ENCODE measurements at regions not wholly inside any gene's neighbourhood (a gene's known extent, or its start where the extent isn't known, plus 50 kb on each side); places are given as distances from the start of the nearest gene placed in this dataset.

- peaks cover 3% of the 10 kb centered on the region; the same call in 1 of the 2 replicates for H3F3A ChIP-seq (ENCODE audit: insufficient read depth, low read length)
- H3K36me3 ChIP-seq (replicated peaks; ENCODE audit: insufficient read depth, low read length): no peaks in the 10 kb centered on the region
- H3K4me1 ChIP-seq (ENCODE audit: low read length): peaks cover 28% of the 10 kb centered on the region
- no peak overlapping the region for H3K27ac ChIP-seq (ENCODE audit: low read length)
- no peak overlapping the region for H3K9ac ChIP-seq (ENCODE audit: low read length)
- H3K27me3 ChIP-seq (replicated peaks; ENCODE audit: insufficient read depth, low read length): no peaks in the 10 kb centered on the region
- no peaks in the 10 kb centered on the region for H3K9me3 ChIP-seq (replicated peaks; ENCODE audit: insufficient read depth, low read length)
- no peak overlapping the region for H2AFZ ChIP-seq (ENCODE audit: low read length)
- H3K9me2 ChIP-seq (replicated peaks; ENCODE audit: insufficient read depth, low read length): no peaks in the 10 kb centered on the region
- no peak overlapping the region for H3K4me3 ChIP-seq (ENCODE audit: low read length)
- H3K4me2 ChIP-seq (ENCODE audit: low read depth, low read length): no peak overlapping the region
- no peak for TF ChIP-seq CTCF (IDR thresholded peaks at IDR 0.05; ENCODE audit: low read length)
- no peak for TF ChIP-seq EZH2 (optimal IDR thresholded peaks at IDR 0.05; ENCODE audit: low read depth, low read length)
- TF ChIP-seq EZH2phosphoT487 (IDR thresholded peaks at IDR 0.05; ENCODE audit: low read length): no peak
- DNase-seq: no peak
- H3K79me2 ChIP-seq (ENCODE audit: low read length): no peaks in the 10 kb centered on the region
- no peaks in the 10 kb centered on the region for H4K20me1 ChIP-seq (ENCODE audit: insufficient read depth, low read length)
Measured at GRCh38 chr21:35854281-35854680, 206.0 kb downstream of the SETD4 start.

- DNase-seq: no peak
- Histone ChIP-seq H3K36me3 (replicated peaks; ENCODE audit: insufficient read depth, low read length) (no peaks in the 10 kb centered on the region), H3K9me3 (replicated peaks; ENCODE audit: insufficient read depth, low read length) (no peaks in the 10 kb centered on the region), H3K9me2 (replicated peaks; ENCODE audit: insufficient read depth, low read length) (no peaks in the 10 kb centered on the region), H3K27me3 (replicated peaks; ENCODE audit: insufficient read depth, low read length) (no peaks in the 10 kb centered on the region), H3K4me3 (ENCODE audit: low read length) (no peak overlapping the region), H3K4me2 (ENCODE audit: low read depth, low read length) (no peak overlapping the region), H2AFZ (ENCODE audit: low read length) (no peak overlapping the region), H3F3A (ENCODE audit: insufficient read depth, low read length) (peaks cover 3% of the 10 kb centered on the region; the same call in 1 of the 2 replicates), H3K27ac (ENCODE audit: low read length) (no peak overlapping the region), H3K9ac (ENCODE audit: low read length) (no peak overlapping the region), H3K79me2 (ENCODE audit: low read length) (no peaks in the 10 kb centered on the region), H4K20me1 (ENCODE audit: insufficient read depth, low read length) (no peaks in the 10 kb centered on the region), H3K4me1 (ENCODE audit: low read length) (peaks cover 28% of the 10 kb centered on the region)
- TF ChIP-seq EZH2 (optimal IDR thresholded peaks at IDR 0.05; ENCODE audit: low read depth, low read length) (no peak), CTCF (IDR thresholded peaks at IDR 0.05; ENCODE audit: low read length) (no peak), EZH2phosphoT487 (IDR thresholded peaks at IDR 0.05; ENCODE audit: low read length) (no peak)
Measured at GRCh38 chr21:35853321-35854239, 206.7 kb downstream of the SETD4 start.

DNA sequence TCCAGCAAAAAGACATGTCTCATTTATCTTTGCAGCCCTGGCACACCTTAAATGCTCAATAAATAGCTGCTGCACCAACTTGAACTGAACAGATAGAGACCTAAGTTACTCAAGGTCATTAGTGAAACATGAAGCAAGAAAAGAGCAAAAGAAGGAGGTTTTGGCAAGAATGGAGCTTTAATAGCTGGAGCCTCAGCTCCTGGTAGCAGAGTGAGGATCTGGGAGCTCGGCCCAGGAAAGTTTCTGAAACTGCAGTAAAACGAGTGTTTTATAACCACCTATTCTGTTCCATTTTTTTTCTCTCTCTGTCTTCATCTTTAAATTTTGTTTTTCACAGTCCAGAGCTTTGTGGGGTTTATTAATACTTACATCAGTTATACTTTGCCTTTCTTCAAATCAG lies 207.5 kb downstream of the SETD4 start:
- DNase-seq: no peak
- no peaks in the 10 kb centered on the region for H3K9me2 ChIP-seq (replicated peaks; ENCODE audit: insufficient read depth, low read length)
- no peak overlapping the region for H3K9ac ChIP-seq (ENCODE audit: low read length)
- H3K9me3 ChIP-seq (replicated peaks; ENCODE audit: insufficient read depth, low read length): no peaks in the 10 kb centered on the region
- H3F3A ChIP-seq (ENCODE audit: insufficient read depth, low read length): peaks cover 3% of the 10 kb centered on the region; the same call in 1 of the 2 replicates
- H4K20me1 ChIP-seq (ENCODE audit: insufficient read depth, low read length): no peaks in the 10 kb centered on the region
- H2AFZ ChIP-seq (ENCODE audit: low read length): no peak overlapping the region
- no peaks in the 10 kb centered on the region for H3K79me2 ChIP-seq (ENCODE audit: low read length)
- TF ChIP-seq EZH2phosphoT487 (IDR thresholded peaks at IDR 0.05; ENCODE audit: low read length) (no peak), EZH2 (optimal IDR thresholded peaks at IDR 0.05; ENCODE audit: low read depth, low read length) (no peak), CTCF (IDR thresholded peaks at IDR 0.05; ENCODE audit: low read length) (no peak)
- peaks cover 28% of the 10 kb centered on the region for H3K4me1 ChIP-seq (ENCODE audit: low read length)
- no peaks in the 10 kb centered on the region for H3K36me3 ChIP-seq (replicated peaks; ENCODE audit: insufficient read depth, low read length)
- H3K4me3 ChIP-seq (ENCODE audit: low read length): no peak overlapping the region
- no peak overlapping the region for H3K4me2 ChIP-seq (ENCODE audit: low read depth, low read length)
- H3K27ac ChIP-seq (ENCODE audit: low read length): no peak overlapping the region
- no peaks in the 10 kb centered on the region for H3K27me3 ChIP-seq (replicated peaks; ENCODE audit: insufficient read depth, low read length)
